Left colon (tissue), 2 donors: ENCODE measurements at regions not wholly inside any gene's neighbourhood (a gene's known extent, or its start where the extent isn't known, plus 50 kb on each side); places are given as distances from the start of the nearest gene placed in this dataset.

ENCODE experiments used
- ATAC-seq: fragments of 200-7000 bp; cut with Tn5 transposase; one replicate; pipeline ENCODE4 v1.9.1; 2020; ENCODE audit warnings: mild to moderate bottlenecking, moderate library complexity
- DNase-seq, 2 donors: peaks; one replicate each; pipeline ENCODE4 v3.0.0-alpha.2; 2020
- intact Hi-C, 2 donors: fragments of 100-400 bp; cut with DNase I in 1 of 2; cut with micrococcal nuclease in 1 of 2; formaldehyde crosslinking; loops; one replicate each; pipeline versions ENCODE4 v1.11.2 to v1.14.0; 2022; cut with DNase I, micrococcal nuclease
- donor health status: DM: no; HTN: no; CAD: no.
- donor health status: DM: yes; HTN: yes; CAD: no.

- no peak for DNase-seq
- ATAC-seq = no peak
- intact Hi-C loops = no loop called here
These were observed 138.9 kb upstream of the CA10 start for GRCh38 chr17:52297230-52298010.

- ATAC-seq (no peak), DNase-seq (no peak)
- intact Hi-C loops = no loop called here
These were observed 135.8 kb upstream of the CA10 start for GRCh38 chr17:52294301-52294700.

GRCh38 chr17:52287611-52288010 lies 129.1 kb upstream of the CA10 start:
- intact Hi-C loops = no loop called here

GRCh38 chr17:52283872-52284271 lies 125.4 kb upstream of the CA10 start:
- ATAC-seq (no peak), DNase-seq (no peak)
- intact Hi-C loops = no loop called here

More at GRCh38 chr17:52287611-52288010, 129.1 kb upstream of the CA10 start:
- ATAC-seq (no peak), DNase-seq (no peak)

GRCh38 chr17:52276381-52277008 lies 118.0 kb upstream of the CA10 start:
- DNase-seq = no peak
- ATAC-seq = no peak
- intact Hi-C loops = no loop called here

- ATAC-seq (no peak), DNase-seq (no peak)
- intact Hi-C loops = no loop called here
These were observed 113.3 kb upstream of the CA10 start for GRCh38 chr17:52271781-52272180.

- intact Hi-C loops = no loop called here
- ATAC-seq (no peak), DNase-seq (no peak)
These were observed 96.8 kb upstream of the CA10 start for GRCh38 chr17:52255347-52255746.

GRCh38 chr17:52244689-52245088 lies 86.2 kb upstream of the CA10 start:
- intact Hi-C loops = no loop called here
- DNase-seq = no peak
- no peak for ATAC-seq

- DNase-seq (no peak), ATAC-seq (no peak)
- intact Hi-C loops = no loop called here
These were observed 83.8 kb upstream of the CA10 start for GRCh38 chr17:52242268-52242667.

- intact Hi-C loops = no loop called here
- ATAC-seq (no peak), DNase-seq (no peak)
These were observed 78.6 kb upstream of the CA10 start for GRCh38 chr17:52237151-52237550.

GRCh38 chr17:52235516-52235915 lies 77.0 kb upstream of the CA10 start:
- ATAC-seq (no peak), DNase-seq (no peak)
- intact Hi-C loops = no loop called here

GRCh38 chr17:52233632-52234031 lies 75.1 kb upstream of the CA10 start:
- peak; percentile 31 for ATAC-seq
- DNase-seq = no peak
- intact Hi-C loops = no loop called here

GRCh38 chr17:52233176-52233575 lies 74.7 kb upstream of the CA10 start:
- intact Hi-C loops = no loop called here
- DNase-seq (no peak), ATAC-seq (no peak)

GRCh38 chr17:52228823-52229222 lies 70.3 kb upstream of the CA10 start:
- no peak for ATAC-seq
- no peak for DNase-seq
- intact Hi-C loops = no loop called here

- DNase-seq (no peak), ATAC-seq (no peak)
- intact Hi-C loops = no loop called here
These were observed 69.4 kb upstream of the CA10 start for GRCh38 chr17:52227926-52228325.

- intact Hi-C loops = no loop called here
- ATAC-seq (no peak), DNase-seq (no peak)
These were observed 54.9 kb upstream of the CA10 start for GRCh38 chr17:52213451-52213850.

GRCh38 chr17:52212851-52213250 lies 54.3 kb upstream of the CA10 start:
- DNase-seq (no peak), ATAC-seq (no peak)
- intact Hi-C loops = no loop called here

GRCh38 chr17:52209507-52209906 lies 51.0 kb upstream of the CA10 start:
- no peak for DNase-seq
- intact Hi-C loops = no loop called here
- no peak for ATAC-seq
